Hepatocyte (in vitro differentiated cells): ENCODE measurements at regions not wholly inside any gene's neighbourhood (a gene's known extent, or its start where the extent isn't known, plus 50 kb on each side); places are given as distances from the start of the nearest gene placed in this dataset.

Experiments
- DNase-seq: peaks from one replicate; pipeline ENCODE4 v3.0.0-alpha.2; 2016; ENCODE audit warnings: low spot score
- H2AFZ ChIP-seq: fragments of 200-600 bp; sonication (generic); 2 replicates; pipeline ENCODE4 v1.6.0; 2016; ENCODE audit warnings: antibody characterized with exemption, mild to moderate bottlenecking
- H3K27ac ChIP-seq: fragments of 200-600 bp; sonication (generic); 2 replicates; pipeline ENCODE4 v1.5.1; 2016; ENCODE audit warnings: mild to moderate bottlenecking
- H3K27me3 ChIP-seq: fragments of 200-600 bp; sonication (generic); 2 replicates; pipeline ENCODE4 v1.6.1; 2016
- H3K36me3 ChIP-seq: fragments of 200-600 bp; sonication (generic); replicated peaks from 2 replicates; pipeline ENCODE4 v1.5.1; 2016; ENCODE audit warnings: low read depth; ENCODE audit not compliant: insufficient read depth
- H3K4me1 ChIP-seq: fragments of 200-600 bp; sonication (generic); 2 replicates; pipeline ENCODE4 v1.5.1; 2016; ENCODE audit warnings: mild to moderate bottlenecking, moderate library complexity; ENCODE audit not compliant: insufficient read depth
- H3K4me2 ChIP-seq: fragments of 200-600 bp; sonication (generic); 2 replicates; pipeline ENCODE4 v1.6.0; 2016
- H3K4me3 ChIP-seq: fragments of 200-600 bp; sonication (generic); 2 replicates; pipeline ENCODE4 v1.5.1; 2016; ENCODE audit warnings: mild to moderate bottlenecking
- H3K79me2 ChIP-seq: fragments of 200-600 bp; sonication (generic); 2 replicates; pipeline ENCODE4 v1.6.0; 2017; ENCODE audit warnings: mild to moderate bottlenecking
- H3K9me2 ChIP-seq: fragments of 200-600 bp; sonication (generic); replicated peaks from 2 replicates; pipeline ENCODE4 v1.6.0; 2017; ENCODE audit warnings: mild to moderate bottlenecking; ENCODE audit not compliant: insufficient read depth
- H3K9me3 ChIP-seq: fragments of 200-600 bp; sonication (generic); 2 replicates; pipeline ENCODE4 v1.5.1; 2016; ENCODE audit warnings: low read depth, mild to moderate bottlenecking
- H4K20me1 ChIP-seq: fragments of 200-600 bp; sonication (generic); 2 replicates; pipeline ENCODE4 v1.6.0; 2016; ENCODE audit warnings: mild to moderate bottlenecking; ENCODE audit not compliant: insufficient read depth, poor library complexity, severe bottlenecking
- CTCF ChIP-seq: fragments of 200-600 bp; sonication (generic); IDR thresholded peaks from 2 replicates; pipeline ENCODE4 v1.5.1; 2016; ENCODE audit warnings: antibody characterized with exemption, mild to moderate bottlenecking; ENCODE audit not compliant: poor library complexity
- EZH2 ChIP-seq: fragments of 200-600 bp; sonication (generic); IDR thresholded peaks from 2 replicates; pipeline ENCODE4 v1.6.1; 2016; ENCODE audit warnings: antibody characterized with exemption, mild to moderate bottlenecking, borderline replicate concordance
- EZH2phosphoT487 ChIP-seq: fragments of 200-600 bp; sonication (generic); IDR thresholded peaks from one replicate; pipeline ENCODE4 v1.6.1; 2018; ENCODE audit warnings: antibody characterized with exemption, mild to moderate bottlenecking, low read depth, moderate library complexity; ENCODE audit not compliant: unreplicated experiment, severe bottlenecking
- WGBS: methylation state at CpG from one replicate; pipeline ENCODE4 v1.1.6; 2016; ENCODE audit warnings: low lambda C conversion rate; ENCODE audit errors: missing lambda C conversion rate; 5-methylcytosine and 5-hydroxymethylcytosine counted together

DNA sequence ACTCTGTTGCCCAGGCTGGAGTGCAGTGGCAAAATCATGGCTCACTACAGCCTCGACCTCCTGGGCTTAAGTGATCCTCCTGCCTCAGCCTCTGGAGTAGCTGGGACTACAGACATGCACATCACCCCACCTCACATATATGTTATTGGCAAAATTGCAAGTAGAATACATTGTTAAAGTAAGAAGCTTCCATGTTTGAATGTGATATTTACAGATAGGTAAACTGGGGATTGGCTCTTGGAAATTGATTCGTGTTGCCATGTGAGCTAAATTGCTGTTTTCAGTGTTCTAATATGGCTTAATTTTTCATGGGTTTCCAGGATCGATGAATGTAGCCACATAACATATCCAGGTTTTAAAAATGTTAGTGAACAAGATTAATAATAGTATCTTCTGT, 149.0 kb upstream of the ZNF217 start:
- Histone ChIP-seq H3K9me2 (no peaks in the 10 kb centered on the region), H3K36me3 (no peaks in the 10 kb centered on the region), H3K4me1 (peaks cover 35% of the 10 kb centered on the region), H3K9me3 (no peaks in the 10 kb centered on the region), H3K27ac (no peak overlapping the region), H3K79me2 (no peaks in the 10 kb centered on the region), H2AFZ (no peak overlapping the region), H3K4me3 (no peak overlapping the region), H3K4me2 (no peak overlapping the region), H4K20me1 (no peaks in the 10 kb centered on the region), H3K27me3 (no peaks in the 10 kb centered on the region)
- TF ChIP-seq EZH2phosphoT487 = no peak
- TF ChIP-seq CTCF = no peak
- no peak for TF ChIP-seq EZH2
- WGBS = 96% methylated on average over 3 of the region's 3 CpGs
- no peak for DNase-seq

DNA sequence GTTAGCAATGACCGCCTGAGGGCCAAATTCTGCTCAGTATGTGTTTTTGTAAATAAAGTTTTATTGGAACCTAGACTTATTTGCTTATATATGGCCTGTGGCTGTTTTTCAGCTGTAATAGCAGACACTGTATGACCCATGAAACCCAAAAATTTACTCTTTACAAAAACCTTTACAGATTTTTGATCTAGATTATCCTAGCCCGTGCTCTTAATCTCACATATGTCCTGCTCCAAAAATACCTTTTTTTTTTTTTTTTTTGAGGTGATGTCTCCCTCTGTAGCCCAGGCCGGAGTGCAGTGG, 148.0 kb upstream of the ZNF217 start:
- Histone ChIP-seq H3K9me2 (no peaks in the 10 kb centered on the region), H3K4me3 (no peak overlapping the region), H3K36me3 (no peaks in the 10 kb centered on the region), H4K20me1 (no peaks in the 10 kb centered on the region), H3K4me1 (peaks cover 45% of the 10 kb centered on the region), H3K9me3 (no peaks in the 10 kb centered on the region), H3K27me3 (no peaks in the 10 kb centered on the region), H2AFZ (no peak overlapping the region), H3K27ac (peak overlapping the region; percentile 95), H3K4me2 (no peak overlapping the region), H3K79me2 (no peaks in the 10 kb centered on the region)
- 97% methylated on average over 3 of the region's 3 CpGs for WGBS
- no peak for DNase-seq
- TF ChIP-seq CTCF (no peak), EZH2phosphoT487 (no peak), EZH2 (no peak)

- H3K9me2 ChIP-seq = no peaks in the 10 kb centered on the region
- no peaks in the 10 kb centered on the region for H4K20me1 ChIP-seq
- H2AFZ ChIP-seq = peak overlapping the region; percentile 30
- no peak for DNase-seq
- H3K9me3 ChIP-seq = no peaks in the 10 kb centered on the region
- peak overlapping the region; percentile 95 for H3K27ac ChIP-seq
- no peaks in the 10 kb centered on the region for H3K36me3 ChIP-seq
- 19% methylated on average over 16 of the region's 16 CpGs for WGBS
- peaks cover 61% of the 10 kb centered on the region for H3K4me1 ChIP-seq
- no peak overlapping the region for H3K4me3 ChIP-seq
- H3K79me2 ChIP-seq = no peaks in the 10 kb centered on the region
- H3K27me3 ChIP-seq = no peaks in the 10 kb centered on the region
- H3K4me2 ChIP-seq = peak overlapping the region; percentile 67
- TF ChIP-seq EZH2 = no peak
- TF ChIP-seq CTCF = no peak
Measured at GRCh38 chr20:53739799-53740785, 146.5 kb upstream of the ZNF217 start.
